KMS-11 (cell line): ENCODE measurements at regions not wholly inside any gene's neighbourhood (a gene's known extent, or its start where the extent isn't known, plus 50 kb on each side); places are given as distances from the start of the nearest gene placed in this dataset.
"Not testable (repeated sequence)": the region's sequence is repeated elsewhere in the genome, so short reads cannot be mapped to it uniquely, and the experiment has no call there.

ENCODE experiments used
- H2AFZ ChIP-seq: fragments of 200-600 bp; sonication (generic); 2 replicates; pipeline ENCODE4 v1.6.1; 2016; ENCODE audit warnings: antibody characterized with exemption, mixed run types, low read depth
- H3K27ac ChIP-seq: fragments of 200-600 bp; sonication (generic); 2 replicates; pipeline ENCODE4 v1.6.1; 2016; ENCODE audit warnings: mild to moderate bottlenecking, mixed run types
- H3K27me3 ChIP-seq: fragments of 200-600 bp; sonication (generic); 2 replicates; pipeline ENCODE4 v1.6.1; 2017; ENCODE audit warnings: mild to moderate bottlenecking, low read depth, mixed run types, moderate library complexity; ENCODE audit not compliant: insufficient read depth
- H3K36me3 ChIP-seq: fragments of 200-600 bp; sonication (generic); 2 replicates; pipeline ENCODE4 v1.6.1; 2017; ENCODE audit warnings: mild to moderate bottlenecking, mixed run types; ENCODE audit not compliant: insufficient read depth
- H3K4me1 ChIP-seq: fragments of 200-600 bp; sonication (generic); 2 replicates; pipeline ENCODE4 v1.6.1; 2016; ENCODE audit warnings: mild to moderate bottlenecking, low read depth, mixed run types; ENCODE audit not compliant: poor library complexity, severe bottlenecking
- H3K4me2 ChIP-seq: fragments of 200-600 bp; sonication (generic); 2 replicates; pipeline ENCODE4 v1.7.0; 2016; ENCODE audit warnings: mild to moderate bottlenecking, mixed run types
- H3K4me3 ChIP-seq: fragments of 200-600 bp; sonication (generic); IDR thresholded peaks from 2 replicates; pipeline ENCODE4 v1.6.1; 2017; ENCODE audit warnings: low read depth, low read length, mixed read lengths; ENCODE audit not compliant: insufficient read depth
- H3K79me2 ChIP-seq: fragments of 200-600 bp; sonication (generic); 2 replicates; pipeline ENCODE4 v1.6.1; 2016; ENCODE audit warnings: low read depth, mixed run types; ENCODE audit not compliant: insufficient read depth
- H3K9ac ChIP-seq: fragments of 200-600 bp; sonication (generic); 2 replicates; pipeline ENCODE4 v1.6.1; 2016; ENCODE audit warnings: mild to moderate bottlenecking, mixed run types
- H4K20me1 ChIP-seq: fragments of 200-600 bp; sonication (generic); 2 replicates; pipeline ENCODE4 v1.6.1; 2016; ENCODE audit warnings: mild to moderate bottlenecking, mixed run types; ENCODE audit not compliant: insufficient read depth
- CTCF ChIP-seq: fragments of 200-600 bp; sonication (generic); conservative IDR thresholded peaks from 2 replicates; pipeline ENCODE4 v1.6.1; 2017; ENCODE audit warnings: low read depth, mild to moderate bottlenecking, antibody characterized with exemption, low read length, moderate library complexity, mixed read lengths

- TF ChIP-seq CTCF = no peak
- no peaks in the 10 kb centered on the region for H3K79me2 ChIP-seq
These were observed 286.0 kb downstream of the SUCLG1 start for GRCh38 chr2:84173041-84173440.

GRCh38 chr2:84170979-84171378, 288.1 kb downstream of the SUCLG1 start:
- H3K4me3 ChIP-seq = no peak overlapping the region
- no peak overlapping the region for H3K4me2 ChIP-seq
- no peaks in the 10 kb centered on the region for H4K20me1 ChIP-seq
- no peaks in the 10 kb centered on the region; the same call in 1 of the 2 replicates for H3K36me3 ChIP-seq
- no peak for TF ChIP-seq CTCF
- no peak overlapping the region for H3K9ac ChIP-seq
- no peaks in the 10 kb centered on the region for H3K4me1 ChIP-seq
- H3K27ac ChIP-seq = no peak overlapping the region
- H2AFZ ChIP-seq = no peak overlapping the region
- H3K79me2 ChIP-seq = no peaks in the 10 kb centered on the region
- no peaks in the 10 kb centered on the region for H3K27me3 ChIP-seq

More at GRCh38 chr2:84173041-84173440, 286.0 kb downstream of the SUCLG1 start:
- Histone ChIP-seq H3K27ac (no peak overlapping the region), H3K9ac (no peak overlapping the region), H3K4me3 (no peak overlapping the region), H3K27me3 (no peaks in the 10 kb centered on the region), H2AFZ (no peak overlapping the region), H3K36me3 (no peaks in the 10 kb centered on the region; the same call in 1 of the 2 replicates), H3K4me2 (no peak overlapping the region), H3K4me1 (no peaks in the 10 kb centered on the region), H4K20me1 (no peaks in the 10 kb centered on the region)

GRCh38 chr2:84169871-84170270, 289.2 kb downstream of the SUCLG1 start:
- H3K9ac ChIP-seq = no peak overlapping the region
- H4K20me1 ChIP-seq = no peaks in the 10 kb centered on the region
- no peak overlapping the region for H2AFZ ChIP-seq
- no peak overlapping the region for H3K4me2 ChIP-seq
- no peak overlapping the region for H3K27ac ChIP-seq
- H3K27me3 ChIP-seq = no peaks in the 10 kb centered on the region
- no peaks in the 10 kb centered on the region for H3K79me2 ChIP-seq
- no peaks in the 10 kb centered on the region; the same call in 1 of the 2 replicates for H3K36me3 ChIP-seq
- TF ChIP-seq CTCF = no peak
- H3K4me1 ChIP-seq = no peaks in the 10 kb centered on the region
- H3K4me3 ChIP-seq = no peak overlapping the region

- H3K9ac ChIP-seq, H3K4me2 ChIP-seq, H4K20me1 ChIP-seq, H3K27ac ChIP-seq, H3K79me2 ChIP-seq, H3K36me3 ChIP-seq, H3K27me3 ChIP-seq, H3K4me3 ChIP-seq, H3K4me1 ChIP-seq, H2AFZ ChIP-seq: not testable (repeated sequence)
These were observed 290.5 kb downstream of the SUCLG1 start for GRCh38 chr2:84168552-84168951.

- TF ChIP-seq CTCF = no peak
- no peak overlapping the region for H3K9ac ChIP-seq
- H3K4me1 ChIP-seq = no peaks in the 10 kb centered on the region
- H4K20me1 ChIP-seq = no peaks in the 10 kb centered on the region
- no peaks in the 10 kb centered on the region for H3K36me3 ChIP-seq
- no peaks in the 10 kb centered on the region for H3K79me2 ChIP-seq
- H2AFZ ChIP-seq = no peak overlapping the region
- H3K27me3 ChIP-seq = no peaks in the 10 kb centered on the region
- no peak overlapping the region for H3K27ac ChIP-seq
- H3K4me2 ChIP-seq = no peak overlapping the region
- H3K4me3 ChIP-seq = no peak overlapping the region
These were observed 293.8 kb downstream of the SUCLG1 start for GRCh38 chr2:84165256-84165655.
